Fibroblast of the aortic adventitia (primary cell): ENCODE measurements at regions not wholly inside any gene's neighbourhood (a gene's known extent, or its start where the extent isn't known, plus 50 kb on each side); places are given as distances from the start of the nearest gene placed in this dataset.

ENCODE experiments used
- DNase-seq: peaks from one replicate; pipeline ENCODE4 v3.0.0-alpha.2; 2010; ENCODE audit warnings: low read depth
- H3K4me3 ChIP-seq: 2 replicates; pipeline ENCODE4 v1.5.1; 2011; ENCODE audit warnings: low read depth, mild to moderate bottlenecking, control low read depth, low read length, moderate library complexity
- CTCF ChIP-seq: IDR thresholded peaks from 2 replicates; pipeline ENCODE4 v1.5.1; 2011; ENCODE audit warnings: mild to moderate bottlenecking, low read length, control low read depth, inconsistent platforms; ENCODE audit not compliant: insufficient read depth

GRCh38 chr7:22921386-22922086 is 92.4 kb downstream of the HYCC1 start:
- TF ChIP-seq CTCF: no peak
- no peak for DNase-seq
- no peak overlapping the region for H3K4me3 ChIP-seq

DNA sequence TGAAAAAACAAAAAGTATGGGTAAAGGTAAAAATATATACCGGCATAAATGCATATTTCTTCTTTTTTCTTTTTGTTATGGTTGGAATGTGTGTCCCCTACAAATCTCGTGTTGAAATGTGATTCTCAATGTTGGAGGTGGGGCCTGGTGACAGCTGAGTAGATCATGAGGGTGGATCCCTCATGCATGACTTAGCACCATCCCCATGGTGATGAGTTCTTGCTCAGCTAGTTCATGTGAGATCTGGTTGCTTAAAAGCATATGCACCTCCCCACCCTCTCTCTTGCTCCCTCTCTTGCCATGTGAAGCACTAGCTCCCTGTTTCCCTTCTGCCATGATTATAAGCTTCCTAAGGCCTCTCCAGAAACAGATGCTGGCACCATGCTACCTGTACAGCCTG is 93.3 kb downstream of the HYCC1 start:
- no peak for DNase-seq
- TF ChIP-seq CTCF: no peak
- no peak overlapping the region for H3K4me3 ChIP-seq

GRCh38 chr7:22913158-22913557 is 90.5 kb upstream of the TOMM7 start:
- no peak for DNase-seq
- no peak for TF ChIP-seq CTCF

GRCh38 chr7:22911889-22912288 is 89.2 kb upstream of the TOMM7 start:
- no peak overlapping the region for H3K4me3 ChIP-seq
- DNase-seq: peak; percentile 46
- TF ChIP-seq CTCF: no peak

More at GRCh38 chr7:22913158-22913557, 90.5 kb upstream of the TOMM7 start:
- H3K4me3 ChIP-seq: no peak overlapping the region

DNA sequence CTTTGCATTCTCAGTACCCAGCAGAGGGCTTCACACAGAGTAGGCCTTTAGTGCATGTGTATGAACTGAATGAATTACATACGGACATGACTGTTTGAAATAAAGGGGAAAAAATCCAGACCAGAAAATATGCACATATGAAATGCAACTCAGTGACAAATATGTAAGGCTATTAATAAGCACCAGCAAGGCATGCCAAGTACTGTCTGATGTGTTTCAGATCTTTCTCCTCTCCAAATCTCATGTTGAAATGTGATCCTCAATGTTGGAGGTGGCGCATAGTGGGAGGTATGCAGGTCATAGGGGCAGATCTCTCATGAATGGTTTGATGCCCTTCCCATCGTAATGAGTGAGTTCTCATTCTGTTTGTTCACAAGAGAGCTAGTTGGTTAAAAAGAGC is 87.3 kb upstream of the TOMM7 start:
- no peak for DNase-seq
- TF ChIP-seq CTCF: no peak
- H3K4me3 ChIP-seq: no peak overlapping the region

DNA sequence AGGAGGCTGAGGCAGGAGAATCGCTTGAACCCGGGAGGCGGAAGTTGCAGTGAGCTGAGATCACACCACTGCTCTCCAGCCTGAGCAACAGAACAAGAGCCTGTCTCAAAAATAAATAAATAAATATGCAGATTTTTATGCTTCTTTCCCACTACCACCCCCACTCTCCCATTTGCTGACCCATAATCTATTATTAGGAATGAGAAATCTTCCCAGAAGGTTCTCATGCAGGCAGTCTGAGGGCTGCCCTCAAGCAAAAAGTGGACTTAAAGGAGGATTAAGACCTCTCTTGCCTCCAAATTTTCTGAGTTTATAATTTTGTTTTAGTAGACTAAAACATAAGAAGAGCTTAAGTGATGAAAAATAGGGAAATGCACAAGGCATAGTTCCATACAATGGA is 85.2 kb upstream of the TOMM7 start:
- no peak for DNase-seq
- no peak for TF ChIP-seq CTCF
- H3K4me3 ChIP-seq: no peak overlapping the region

- H3K4me3 ChIP-seq: no peak overlapping the region
- TF ChIP-seq CTCF: no peak
- no peak for DNase-seq
These were observed 78.1 kb upstream of the TOMM7 start for GRCh38 chr7:22900784-22901183.
